Activated naive CD4-positive, alpha-beta T cell treated with anti-CD3 and anti-CD28 coated beads, Interleukin-2, amount 50 U/mL, for 72 hours (primary cell): ENCODE measurements at regions not wholly inside any gene's neighbourhood (a gene's known extent, or its start where the extent isn't known, plus 50 kb on each side); places are given as distances from the start of the nearest gene placed in this dataset.

Experiments
- ATAC-seq, 2 donors: fragments of 150-1000 bp; cut with Tn5 transposase; 2 replicates each; pipeline ENCODE4 v1.10.0; 2021; ENCODE audit warnings: mild to moderate bottlenecking in 2 of 2, moderate library complexity in 2 of 2
- DNase-seq, 2 donors: peaks; one replicate each; pipeline ENCODE4 v3.0.0; 2021 to 2022; ENCODE audit warnings: low spot score in 2 of 2
- H3K27ac Mint-ChIP-seq, 2 donors: one replicate each; pipeline ENCODE4 v1.8.0; 2022; ENCODE audit warnings: mild to moderate bottlenecking in 2 of 2, mixed read lengths in 2 of 2
- H3K36me3 Mint-ChIP-seq, 2 donors: one replicate each; pipeline ENCODE4 v1.8.0; 2022; ENCODE audit warnings: mixed read lengths in 2 of 2
- H3K9me3 Mint-ChIP-seq, 2 donors: one replicate each; pipeline ENCODE4 v1.8.0; 2022; ENCODE audit warnings: mixed read lengths in 2 of 2

DNA sequence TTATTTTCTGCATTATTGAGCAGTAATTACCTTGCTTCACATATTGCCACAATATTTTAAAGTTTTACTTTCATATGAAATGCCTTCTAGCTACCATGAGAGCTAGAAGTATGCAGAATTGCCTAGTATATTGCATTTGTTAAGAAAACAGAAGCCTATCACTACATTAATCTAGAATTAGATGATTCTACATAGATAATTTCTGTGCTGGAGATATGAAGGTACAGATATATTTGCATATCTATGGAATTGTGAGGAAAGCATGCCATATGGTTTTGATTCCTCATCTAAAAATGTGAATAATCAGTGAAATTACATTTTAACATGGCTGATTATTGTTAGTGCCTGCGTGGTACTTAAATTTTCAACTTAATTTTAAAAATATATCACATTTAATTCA, 1418.3 kb downstream of the NCAM2 start:
- no peak overlapping the region for H3K27ac Mint-ChIP-seq
- ATAC-seq (no peak), DNase-seq (no peak)
- H3K36me3 Mint-ChIP-seq = no peaks in the 10 kb centered on the region
- no peaks in the 10 kb centered on the region for H3K9me3 Mint-ChIP-seq

DNA sequence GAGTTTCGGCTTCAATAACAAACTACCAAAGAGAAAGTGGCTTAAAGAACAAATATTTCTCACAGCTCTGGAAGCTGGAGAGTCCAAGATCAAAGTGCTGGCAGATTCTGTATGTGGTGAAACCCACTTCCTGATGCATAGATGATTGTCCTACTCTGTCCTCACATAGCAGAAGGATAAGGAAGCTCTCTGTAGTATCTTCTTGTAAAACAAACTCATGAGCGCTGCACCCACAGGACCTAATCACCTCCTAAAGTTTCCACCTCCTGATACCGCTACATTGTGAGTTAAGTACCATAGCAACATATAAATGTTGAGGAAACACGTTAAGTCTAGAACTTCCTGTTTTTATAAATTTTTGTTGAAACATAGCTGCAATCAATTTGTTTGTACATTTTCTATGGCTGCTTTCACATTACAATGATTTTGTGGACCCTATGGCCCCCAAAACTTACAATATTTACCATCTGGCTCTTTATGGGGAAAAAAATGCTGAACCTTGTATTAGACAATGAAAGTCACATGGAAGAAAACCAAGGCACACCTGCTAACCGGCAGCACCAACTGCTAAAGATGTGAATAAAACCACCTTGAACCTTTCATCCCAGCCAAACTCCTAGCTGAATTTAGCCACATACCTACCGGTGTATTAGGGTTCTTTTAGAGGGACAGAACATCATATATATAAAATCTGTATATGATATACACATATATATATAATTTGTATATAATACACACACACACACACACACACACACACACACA, 1423.4 kb downstream of the NCAM2 start:
- ATAC-seq = peak; percentile 78 to 88
- peak overlapping the region in 1 of 2 donors; percentile 70 for H3K27ac Mint-ChIP-seq
- H3K9me3 Mint-ChIP-seq = peaks cover 0 to 4% of the 10 kb centered on the region in 2 donors
- H3K36me3 Mint-ChIP-seq = no peaks in the 10 kb centered on the region
- DNase-seq = no peak

DNA sequence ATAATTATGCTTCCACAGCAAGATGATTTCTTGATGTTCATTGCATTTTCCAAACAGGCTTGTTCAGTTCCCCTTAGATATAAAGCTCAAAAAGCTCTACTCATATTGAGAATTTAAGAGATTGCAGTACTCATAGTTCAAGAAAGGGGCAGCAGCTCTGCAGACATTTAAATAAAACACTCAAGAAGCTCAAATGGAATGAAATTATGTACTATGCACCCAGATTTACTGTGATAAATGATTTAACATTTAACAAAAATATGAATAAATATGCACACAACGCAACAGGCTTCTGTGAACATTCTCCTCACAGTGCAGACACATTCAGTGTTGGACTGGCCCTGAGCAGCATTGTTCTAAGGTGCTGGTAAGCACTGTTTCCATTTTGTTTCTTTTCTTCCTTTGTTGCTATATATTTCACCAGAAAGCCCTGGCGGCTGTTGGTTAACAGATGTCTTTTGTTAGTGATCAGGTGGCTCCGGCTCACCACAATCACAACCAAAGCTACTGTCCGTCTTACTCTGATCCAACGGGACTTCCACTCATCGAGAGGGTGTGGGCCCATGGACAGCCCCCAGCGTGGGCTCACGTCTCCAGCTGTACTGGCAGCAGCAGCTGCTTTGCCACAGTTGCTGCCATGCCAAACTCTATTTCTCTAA, 1440.3 kb downstream of the NCAM2 start:
- peaks cover 0 to 4% of the 10 kb centered on the region in 2 donors for H3K9me3 Mint-ChIP-seq
- H3K27ac Mint-ChIP-seq = no peak overlapping the region
- DNase-seq = no peak
- no peaks in the 10 kb centered on the region for H3K36me3 Mint-ChIP-seq
- ATAC-seq = no peak

DNA sequence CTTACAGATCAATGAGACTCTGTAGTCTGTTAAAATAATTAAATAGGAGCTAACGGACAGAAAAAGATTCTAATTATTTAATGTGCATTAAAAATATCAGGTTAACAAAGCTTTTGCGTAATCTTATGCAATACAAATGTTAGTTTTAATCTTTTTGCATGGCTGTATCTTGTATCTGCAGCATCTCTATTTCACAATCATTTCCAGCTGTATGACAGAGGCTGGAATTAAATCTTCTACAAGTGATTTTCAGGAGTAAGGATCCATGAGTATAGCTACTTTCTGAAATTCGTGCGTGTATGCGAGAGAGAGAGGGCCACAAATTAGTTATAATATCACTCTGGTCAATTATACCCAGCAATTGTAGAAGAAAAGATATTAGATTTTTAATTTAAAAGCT, 1446.8 kb downstream of the NCAM2 start:
- Mint-ChIP-seq H3K36me3 (no peaks in the 10 kb centered on the region), H3K9me3 (no peaks in the 10 kb centered on the region), H3K27ac (no peak overlapping the region)
- no peak for DNase-seq
- ATAC-seq = no peak

DNA sequence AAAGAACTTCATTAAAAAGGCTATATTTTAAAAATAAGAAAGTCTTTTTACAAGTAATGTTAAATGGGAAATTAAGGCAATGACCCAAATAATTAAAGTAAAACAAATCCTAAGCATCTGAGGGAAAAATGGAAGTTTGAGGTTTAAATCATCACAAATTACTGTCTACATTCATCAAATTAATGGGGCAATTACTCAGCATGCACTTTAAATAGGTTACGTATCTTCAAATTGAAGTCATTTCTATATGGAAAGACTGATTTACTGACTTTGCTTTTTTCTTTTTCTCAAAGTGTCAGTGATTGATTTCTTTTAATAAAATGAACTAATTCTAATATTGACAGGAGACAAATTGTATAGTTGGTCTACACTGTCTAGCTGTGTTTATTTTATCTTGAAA, 1452.3 kb downstream of the NCAM2 start:
- Mint-ChIP-seq H3K9me3 (peaks cover 0 to 4% of the 10 kb centered on the region in 2 donors), H3K27ac (no peak overlapping the region), H3K36me3 (no peaks in the 10 kb centered on the region)
- ATAC-seq (no peak), DNase-seq (no peak)

DNA sequence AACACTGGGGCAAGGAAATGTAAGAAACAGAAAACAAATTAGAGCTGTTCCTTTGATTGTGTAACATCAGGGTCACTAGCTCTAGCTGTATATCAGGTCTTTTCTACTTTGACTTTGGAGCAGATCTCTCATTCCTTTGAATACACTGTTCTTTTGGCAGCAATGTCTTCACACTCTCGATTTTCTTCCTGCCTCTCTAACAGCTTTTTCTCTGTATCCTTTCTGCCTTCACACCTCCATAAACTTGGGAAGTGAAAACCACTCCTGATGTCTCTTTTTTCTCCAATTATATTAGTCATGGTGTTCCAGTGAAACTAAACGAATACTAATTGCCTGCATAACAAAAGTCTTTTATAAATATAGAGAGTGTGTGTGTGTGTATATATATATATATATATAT, 1458.0 kb downstream of the NCAM2 start:
- Mint-ChIP-seq H3K27ac (no peak overlapping the region), H3K9me3 (peaks cover 0 to 4% of the 10 kb centered on the region in 2 donors), H3K36me3 (no peaks in the 10 kb centered on the region)
- ATAC-seq (no peak), DNase-seq (no peak)

DNA sequence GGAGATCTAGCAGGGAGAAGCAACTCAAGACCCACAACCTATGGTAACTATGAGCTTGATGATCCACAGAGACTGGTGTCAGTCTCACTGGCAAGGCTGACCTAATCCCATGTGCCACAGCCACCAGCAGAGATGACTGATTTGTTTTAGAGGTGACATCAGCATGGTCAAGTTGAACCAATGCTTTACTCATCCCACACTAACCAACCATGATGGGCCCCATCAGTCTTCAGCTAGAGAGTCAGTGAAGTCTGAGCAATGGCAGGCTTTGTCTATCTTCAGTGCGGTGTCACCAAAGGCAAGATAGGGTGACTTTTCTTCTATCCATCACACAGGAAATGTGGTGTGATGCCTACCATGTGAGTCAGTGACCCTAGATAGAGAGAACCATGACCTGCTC, 1470.7 kb downstream of the NCAM2 start:
- ATAC-seq (peak in 1 of 2 donors; percentile 70), DNase-seq (no peak)
- H3K9me3 Mint-ChIP-seq = peaks cover 4 to 8% of the 10 kb centered on the region in 2 donors

DNA sequence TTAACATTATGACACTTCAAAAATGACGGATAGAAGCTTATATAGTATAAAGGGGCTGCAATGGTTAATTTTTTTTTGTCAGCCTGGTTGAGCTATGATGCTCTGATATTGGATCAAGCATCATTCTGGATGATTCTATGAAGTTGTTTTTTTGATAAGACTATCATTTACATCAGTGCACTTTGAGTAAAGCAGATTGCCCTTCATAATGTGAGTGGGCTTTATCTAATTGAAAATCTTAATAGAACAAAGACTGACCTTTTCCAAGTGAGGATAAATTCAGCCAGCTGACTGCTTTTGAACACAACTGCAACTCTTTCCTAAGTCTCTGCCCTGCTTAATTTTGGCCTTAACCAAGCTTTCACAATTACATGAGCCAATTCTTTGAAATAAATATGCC, 1476.2 kb downstream of the NCAM2 start:
- Mint-ChIP-seq H3K27ac (no peak overlapping the region), H3K36me3 (no peaks in the 10 kb centered on the region)
- no peak for ATAC-seq

More for the DNA sequence above, 1470.7 kb downstream of the NCAM2 start:
- H3K27ac Mint-ChIP-seq = no peak overlapping the region
- no peaks in the 10 kb centered on the region for H3K36me3 Mint-ChIP-seq

DNA sequence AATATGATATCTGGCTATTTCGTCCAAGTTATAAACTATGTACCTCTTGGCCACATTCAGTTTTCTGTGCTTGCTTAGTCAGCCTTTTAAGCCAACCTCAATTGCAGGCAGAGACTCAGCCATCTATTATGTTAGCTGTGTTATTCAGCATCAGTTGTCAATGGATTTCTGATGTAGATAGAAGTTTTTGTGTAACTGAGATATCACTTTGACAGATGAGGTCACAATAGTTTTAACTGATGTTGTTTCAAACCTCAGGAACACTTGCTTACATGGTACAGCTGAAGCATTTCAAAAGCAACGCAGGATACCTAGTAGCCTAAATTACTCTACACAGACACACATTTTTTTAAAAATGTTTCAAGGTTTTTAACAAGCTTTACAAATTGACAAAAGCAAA, 1478.0 kb downstream of the NCAM2 start:
- DNase-seq (no peak), ATAC-seq (no peak)
- no peak overlapping the region for H3K27ac Mint-ChIP-seq
- no peaks in the 10 kb centered on the region for H3K36me3 Mint-ChIP-seq
- peaks cover 4 to 5% of the 10 kb centered on the region in 2 donors for H3K9me3 Mint-ChIP-seq

More for the DNA sequence above, 1476.2 kb downstream of the NCAM2 start:
- no peak for DNase-seq
- H3K9me3 Mint-ChIP-seq = peaks cover 4 to 5% of the 10 kb centered on the region in 2 donors

DNA sequence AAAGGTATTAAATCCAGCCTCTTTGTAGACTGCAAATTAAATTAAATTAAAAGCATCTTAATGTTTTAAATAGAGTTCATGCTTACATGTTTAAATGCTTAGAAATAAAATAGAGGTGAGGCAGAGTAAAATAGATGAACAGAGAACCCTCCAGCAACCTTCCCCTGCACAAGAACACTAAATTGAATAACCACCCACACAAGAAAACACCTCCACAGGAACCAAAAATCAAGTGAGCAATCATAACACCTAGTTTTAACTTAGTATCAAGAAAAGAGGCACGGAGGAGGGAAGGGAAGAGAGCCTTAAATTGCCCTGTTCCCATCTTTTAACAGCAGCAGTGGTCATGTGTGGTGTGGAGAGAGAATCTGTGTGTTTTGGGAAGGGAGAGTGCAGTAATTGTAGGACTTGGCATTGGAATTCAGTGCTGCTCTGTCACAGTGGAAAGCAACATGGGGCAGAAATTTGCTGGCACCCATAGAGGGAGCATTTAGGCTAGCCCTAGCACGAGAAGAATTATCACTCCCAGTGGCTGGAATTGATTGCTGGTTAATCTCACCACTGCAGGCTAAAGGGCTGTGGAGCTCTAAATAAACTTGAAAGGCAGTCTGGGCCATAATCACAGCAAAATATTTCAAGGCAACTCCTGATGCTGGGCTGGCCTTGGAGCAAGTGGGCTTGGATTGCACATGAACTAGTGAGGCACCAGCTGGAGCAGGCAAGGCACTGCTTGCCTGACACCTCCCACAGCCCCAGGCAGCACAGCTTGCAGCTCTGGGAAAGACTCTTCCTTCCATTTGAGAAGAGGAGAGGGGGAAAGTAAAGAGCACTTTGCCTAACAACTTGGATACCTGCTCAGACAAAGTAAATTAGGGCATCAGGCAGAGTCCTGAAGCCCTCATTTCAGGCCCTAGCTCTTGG, 1478.8 kb downstream of the NCAM2 start:
- ATAC-seq (no peak), DNase-seq (no peak)
- Mint-ChIP-seq H3K9me3 (peaks cover 4 to 5% of the 10 kb centered on the region in 2 donors), H3K36me3 (no peaks in the 10 kb centered on the region), H3K27ac (no peak overlapping the region)

DNA sequence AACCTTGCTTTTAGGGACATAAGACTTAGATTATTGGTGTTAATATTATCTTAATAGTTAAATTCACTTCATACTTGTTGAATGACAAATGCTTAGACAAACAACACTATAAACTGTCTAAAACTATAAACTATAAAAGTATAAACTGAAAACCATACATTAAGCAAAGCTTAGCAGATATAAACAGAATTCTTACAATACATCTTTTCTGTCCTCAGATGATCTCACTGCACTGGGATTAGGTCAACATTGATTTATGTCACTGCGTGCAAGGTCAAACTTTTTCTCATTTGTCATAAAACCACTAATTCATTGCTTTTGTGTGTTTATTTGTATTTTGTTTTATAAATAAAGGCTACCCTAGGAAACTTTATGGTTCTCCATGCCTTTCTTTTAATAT, 1491.8 kb downstream of the NCAM2 start:
- ATAC-seq (no peak), DNase-seq (no peak)
- no peak overlapping the region for H3K27ac Mint-ChIP-seq
- H3K36me3 Mint-ChIP-seq = peaks cover 0 to 7% of the 10 kb centered on the region in 2 donors
- H3K9me3 Mint-ChIP-seq = peaks cover 0 to 9% of the 10 kb centered on the region in 2 donors

DNA sequence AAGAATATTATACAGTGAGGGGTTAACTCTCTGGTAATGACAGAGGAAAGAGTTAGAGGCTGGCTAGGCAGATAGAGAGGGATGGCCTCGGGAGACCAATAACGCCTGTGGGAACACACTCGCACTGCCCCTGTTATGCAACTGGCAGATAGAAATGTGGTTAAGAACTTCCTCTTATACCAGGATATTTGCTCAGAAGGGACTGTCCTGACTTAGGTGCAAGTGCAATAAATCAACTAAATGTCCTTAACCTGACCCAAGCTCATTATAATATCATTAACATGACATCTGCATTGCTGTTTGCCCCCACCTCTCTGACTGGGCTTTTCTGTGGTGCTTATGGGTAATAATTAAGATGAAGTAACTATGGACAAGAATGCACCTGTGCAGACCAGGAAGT, 1518.0 kb downstream of the NCAM2 start:
- Mint-ChIP-seq H3K27ac (no peak overlapping the region), H3K36me3 (no peaks in the 10 kb centered on the region), H3K9me3 (no peaks in the 10 kb centered on the region)
- ATAC-seq = no peak
- no peak for DNase-seq

DNA sequence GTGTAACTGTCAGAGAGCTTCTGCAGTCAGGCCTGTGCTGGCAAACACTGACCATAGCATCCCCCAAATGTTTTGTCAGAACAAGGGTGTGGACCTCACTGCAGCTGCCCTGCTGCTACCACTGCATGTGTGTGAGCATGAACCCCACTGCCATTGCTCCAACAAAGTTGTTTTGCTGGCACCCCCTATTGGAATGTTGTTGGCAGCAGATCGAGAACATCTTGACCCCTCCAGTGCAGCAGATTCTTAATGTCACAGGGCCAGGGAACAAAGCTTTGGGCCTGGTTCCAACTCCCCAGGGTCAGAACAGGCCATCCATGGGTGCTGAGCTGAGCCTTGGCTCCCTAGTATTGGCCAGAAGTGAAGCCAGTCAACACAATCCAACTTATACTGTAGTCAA, 1537.4 kb downstream of the NCAM2 start:
- Mint-ChIP-seq H3K27ac (no peak overlapping the region), H3K36me3 (peaks cover 17 to 34% of the 10 kb centered on the region in 2 donors), H3K9me3 (peaks cover 36 to 43% of the 10 kb centered on the region in 2 donors)
- no peak for DNase-seq
- ATAC-seq = no peak

DNA sequence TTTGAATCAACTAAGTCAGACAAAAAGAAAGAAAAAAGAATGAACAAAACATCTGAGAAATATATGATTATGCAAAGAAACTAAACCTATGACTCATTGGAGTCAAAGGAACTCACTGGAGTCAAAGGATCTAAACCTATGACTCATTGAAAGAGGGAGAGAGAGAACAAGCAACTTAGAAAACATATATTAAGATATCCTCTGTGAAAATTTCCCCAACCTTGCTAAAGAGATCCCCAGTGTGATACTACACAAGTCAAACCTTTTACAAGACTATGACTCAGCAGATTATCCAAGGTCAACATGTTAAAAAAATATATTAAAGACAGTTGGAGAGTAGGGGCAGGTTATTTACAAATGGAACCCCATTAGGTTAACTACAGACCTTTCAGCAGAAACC, 1538.3 kb downstream of the NCAM2 start:
- Mint-ChIP-seq H3K9me3 (peaks cover 36 to 50% of the 10 kb centered on the region in 2 donors), H3K36me3 (peaks cover 17 to 34% of the 10 kb centered on the region in 2 donors), H3K27ac (peak overlapping the region; percentile 37 to 49)
- DNase-seq = no peak
- ATAC-seq = peak; percentile 85 to 96

DNA sequence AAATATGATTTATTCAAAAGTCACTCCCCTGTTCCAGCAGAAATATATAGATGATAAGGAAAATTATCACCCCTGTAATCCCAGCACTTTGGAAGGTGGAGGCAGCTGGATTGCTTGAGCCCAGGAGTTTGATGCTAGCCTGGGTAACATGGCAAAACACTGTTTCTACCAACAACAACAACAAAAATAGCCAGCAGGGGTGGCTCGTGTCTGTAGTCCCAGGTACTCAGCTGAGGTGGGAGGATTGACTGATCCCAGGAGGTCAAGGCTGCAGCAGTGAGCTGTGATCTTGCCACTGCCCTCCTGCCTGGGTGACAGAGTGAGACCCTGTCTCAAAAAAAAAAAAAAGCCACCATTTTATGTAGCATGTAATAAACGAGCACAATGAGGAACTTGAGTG, 1546.5 kb downstream of the NCAM2 start:
- H3K27ac Mint-ChIP-seq = no peak overlapping the region
- peaks cover 5 to 12% of the 10 kb centered on the region in 2 donors for H3K9me3 Mint-ChIP-seq
- ATAC-seq (no peak), DNase-seq (no peak)
- H3K36me3 Mint-ChIP-seq = peaks cover 0 to 6% of the 10 kb centered on the region in 2 donors

DNA sequence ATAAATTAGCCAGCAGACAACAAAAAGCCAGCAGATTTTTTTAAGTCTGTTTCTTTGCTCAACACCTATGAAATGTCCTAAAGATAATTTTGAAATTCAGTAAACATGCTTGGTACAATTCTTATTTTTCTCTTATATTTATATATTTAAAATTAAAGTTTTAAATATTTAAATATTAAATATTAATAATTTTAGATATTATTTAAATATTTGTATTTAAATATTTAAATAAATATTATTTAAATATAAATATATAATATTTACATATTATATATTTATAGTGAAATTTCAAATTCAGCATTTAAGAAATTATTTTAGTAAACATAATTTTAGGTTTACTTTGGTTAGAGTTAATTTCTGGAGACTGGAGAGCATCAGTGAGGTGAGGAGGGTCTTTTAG, 1554.2 kb downstream of the NCAM2 start:
- no peak for DNase-seq
- no peak overlapping the region for H3K27ac Mint-ChIP-seq
- no peaks in the 10 kb centered on the region for H3K36me3 Mint-ChIP-seq
- ATAC-seq = no peak
- no peaks in the 10 kb centered on the region for H3K9me3 Mint-ChIP-seq
